ENCODE measurements at regions not wholly inside any gene's neighbourhood (a gene's known extent, or its start where the extent isn't known, plus 50 kb on each side); places are given as distances from the start of the nearest gene placed in this dataset.

DNA sequence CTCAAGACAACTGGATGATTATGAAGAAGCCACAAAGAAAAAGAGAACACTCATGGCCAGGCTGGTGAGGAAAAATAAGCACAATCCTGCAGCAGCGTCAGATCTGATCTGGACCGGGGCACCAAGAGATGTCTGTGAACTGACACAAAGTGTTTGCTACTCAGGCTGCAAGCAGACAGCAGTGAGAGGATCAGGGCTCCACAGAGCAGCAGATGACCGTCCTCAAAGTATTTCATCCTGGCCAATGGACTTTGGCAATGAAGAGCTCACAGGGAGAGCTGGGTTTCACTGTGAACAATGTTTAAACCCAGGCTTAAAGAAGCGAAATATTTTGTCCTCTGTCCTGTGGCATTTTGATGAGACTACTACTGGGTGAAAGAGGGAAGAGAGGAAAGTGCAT lies 299.2 kb downstream of the GPATCH2 start:
- TF ChIP-seq ZBTB7A (IDR thresholded peaks at IDR 0.05; ENCODE audit: low read depth): no peak
- TF ChIP-seq CREB1 (IDR thresholded peaks at IDR 0.05; ENCODE audit: low read depth): no peak
- no peak for TF ChIP-seq EP300 (IDR thresholded peaks at IDR 0.05; ENCODE audit: borderline replicate concordance)
- TF ChIP-seq RAD21 (IDR thresholded peaks at IDR 0.05; ENCODE audit: low read depth): no peak

DNA sequence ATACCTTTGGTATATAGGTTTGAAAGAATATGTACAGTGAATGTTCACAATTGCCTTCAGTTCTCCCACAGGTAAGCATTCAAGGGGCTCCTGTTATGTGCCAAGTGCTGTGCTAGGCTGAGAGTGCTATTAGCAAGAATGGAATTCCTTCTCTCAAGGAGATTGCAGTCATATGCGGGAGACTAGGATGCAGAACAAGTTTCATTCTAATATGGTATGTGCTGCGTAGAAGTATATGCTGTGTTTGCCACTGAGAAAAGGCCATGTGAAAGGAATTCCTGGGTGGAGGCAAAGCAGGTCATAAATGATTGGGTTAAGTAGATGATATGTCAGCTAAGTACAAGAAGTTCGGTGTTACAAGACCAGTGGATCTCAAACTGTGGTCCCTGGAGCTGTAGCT lies 303.0 kb downstream of the GPATCH2 start:
- TF ChIP-seq CREB1 (IDR thresholded peaks at IDR 0.05; ENCODE audit: low read depth) (no peak), NFIC (IDR thresholded peaks at IDR 0.05) (no peak), EP300 (IDR thresholded peaks at IDR 0.05; ENCODE audit: borderline replicate concordance) (no peak), ZBTB7A (IDR thresholded peaks at IDR 0.05; ENCODE audit: low read depth) (no peak), EGR1 (IDR thresholded peaks at IDR 0.05) (no peak)

DNA sequence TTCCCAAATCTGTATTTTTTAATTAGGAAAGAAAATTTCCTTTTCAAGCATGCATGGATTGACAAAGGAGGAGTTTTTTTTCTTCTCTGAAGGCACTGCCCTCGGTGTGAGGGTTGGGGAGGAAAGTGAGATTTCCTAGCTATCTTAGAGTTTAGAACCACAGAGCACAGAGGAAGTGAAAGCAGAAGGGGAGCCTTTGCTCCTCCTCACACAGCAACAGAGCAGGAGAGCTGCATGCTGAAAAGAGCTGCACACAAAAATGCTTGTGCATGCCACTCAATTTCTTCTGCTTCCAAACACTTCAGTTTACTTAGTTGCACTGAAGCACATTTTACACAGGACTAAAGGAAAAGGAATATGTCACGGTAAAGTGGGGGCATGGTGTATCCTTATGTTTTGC lies 308.1 kb downstream of the GPATCH2 start:
- TF ChIP-seq EGR1 (IDR thresholded peaks at IDR 0.05): no peak
- TF ChIP-seq, protein P1, sequence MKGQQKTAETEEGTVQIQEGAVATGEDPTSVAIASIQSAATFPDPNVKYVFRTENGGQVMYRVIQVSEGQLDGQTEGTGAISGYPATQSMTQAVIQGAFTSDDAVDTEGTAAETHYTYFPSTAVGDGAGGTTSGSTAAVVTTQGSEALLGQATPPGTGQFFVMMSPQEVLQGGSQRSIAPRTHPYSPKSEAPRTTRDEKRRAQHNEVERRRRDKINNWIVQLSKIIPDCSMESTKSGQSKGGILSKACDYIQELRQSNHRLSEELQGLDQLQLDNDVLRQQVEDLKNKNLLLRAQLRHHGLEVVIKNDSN (IDR thresholded peaks at IDR 0.05): no peak
- TF ChIP-seq, protein P2, sequence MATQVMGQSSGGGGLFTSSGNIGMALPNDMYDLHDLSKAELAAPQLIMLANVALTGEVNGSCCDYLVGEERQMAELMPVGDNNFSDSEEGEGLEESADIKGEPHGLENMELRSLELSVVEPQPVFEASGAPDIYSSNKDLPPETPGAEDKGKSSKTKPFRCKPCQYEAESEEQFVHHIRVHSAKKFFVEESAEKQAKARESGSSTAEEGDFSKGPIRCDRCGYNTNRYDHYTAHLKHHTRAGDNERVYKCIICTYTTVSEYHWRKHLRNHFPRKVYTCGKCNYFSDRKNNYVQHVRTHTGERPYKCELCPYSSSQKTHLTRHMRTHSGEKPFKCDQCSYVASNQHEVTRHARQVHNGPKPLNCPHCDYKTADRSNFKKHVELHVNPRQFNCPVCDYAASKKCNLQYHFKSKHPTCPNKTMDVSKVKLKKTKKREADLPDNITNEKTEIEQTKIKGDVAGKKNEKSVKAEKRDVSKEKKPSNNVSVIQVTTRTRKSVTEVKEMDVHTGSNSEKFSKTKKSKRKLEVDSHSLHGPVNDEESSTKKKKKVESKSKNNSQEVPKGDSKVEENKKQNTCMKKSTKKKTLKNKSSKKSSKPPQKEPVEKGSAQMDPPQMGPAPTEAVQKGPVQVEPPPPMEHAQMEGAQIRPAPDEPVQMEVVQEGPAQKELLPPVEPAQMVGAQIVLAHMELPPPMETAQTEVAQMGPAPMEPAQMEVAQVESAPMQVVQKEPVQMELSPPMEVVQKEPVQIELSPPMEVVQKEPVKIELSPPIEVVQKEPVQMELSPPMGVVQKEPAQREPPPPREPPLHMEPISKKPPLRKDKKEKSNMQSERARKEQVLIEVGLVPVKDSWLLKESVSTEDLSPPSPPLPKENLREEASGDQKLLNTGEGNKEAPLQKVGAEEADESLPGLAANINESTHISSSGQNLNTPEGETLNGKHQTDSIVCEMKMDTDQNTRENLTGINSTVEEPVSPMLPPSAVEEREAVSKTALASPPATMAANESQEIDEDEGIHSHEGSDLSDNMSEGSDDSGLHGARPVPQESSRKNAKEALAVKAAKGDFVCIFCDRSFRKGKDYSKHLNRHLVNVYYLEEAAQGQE (IDR thresholded peaks at IDR 0.05; ENCODE audit: low read depth): no peak
- TF ChIP-seq, protein P3, sequence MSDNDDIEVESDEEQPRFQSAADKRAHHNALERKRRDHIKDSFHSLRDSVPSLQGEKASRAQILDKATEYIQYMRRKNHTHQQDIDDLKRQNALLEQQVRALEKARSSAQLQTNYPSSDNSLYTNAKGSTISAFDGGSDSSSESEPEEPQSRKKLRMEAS (IDR thresholded peaks at IDR 0.05): no peak
- TF ChIP-seq YY1 (IDR thresholded peaks at IDR 0.05; ENCODE audit: low read depth): no peak
- no peak for TF ChIP-seq FOXM1 (IDR thresholded peaks at IDR 0.05; ENCODE audit: borderline replicate concordance, low read depth)
- no peak for TF ChIP-seq TEAD4 (IDR thresholded peaks at IDR 0.05)
- TF ChIP-seq NFIC (IDR thresholded peaks at IDR 0.05): no peak
- no peak for TF ChIP-seq EP300 (IDR thresholded peaks at IDR 0.05; ENCODE audit: borderline replicate concordance)
- no peak for TF ChIP-seq CREB1 (IDR thresholded peaks at IDR 0.05; ENCODE audit: low read depth)
- no peak for TF ChIP-seq ZBTB7A (IDR thresholded peaks at IDR 0.05; ENCODE audit: low read depth)

DNA sequence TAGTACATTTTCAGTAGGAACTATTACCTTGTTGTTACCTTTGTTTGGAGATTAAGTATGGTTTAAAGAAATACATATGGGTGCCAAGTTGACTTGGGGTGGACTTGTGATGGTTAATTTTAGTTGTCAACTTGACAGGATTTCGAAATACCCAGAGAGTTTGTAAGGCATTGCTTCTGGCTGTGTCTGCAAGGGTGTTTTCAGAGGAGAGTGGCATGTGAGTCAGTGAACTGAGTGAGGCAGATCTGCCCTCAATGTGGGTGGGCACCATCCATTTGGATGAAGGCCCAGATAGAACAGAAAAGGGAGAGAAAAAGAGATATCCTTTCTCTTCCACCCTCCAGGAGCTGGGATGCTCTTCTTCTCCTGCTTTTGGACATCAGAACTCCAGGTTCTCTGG lies 315.5 kb downstream of the GPATCH2 start:
- TF ChIP-seq NFIC (IDR thresholded peaks at IDR 0.05) (no peak), YY1 (IDR thresholded peaks at IDR 0.05; ENCODE audit: low read depth) (no peak), EGR1 (IDR thresholded peaks at IDR 0.05) (no peak), TEAD4 (IDR thresholded peaks at IDR 0.05) (no peak), CREB1 (IDR thresholded peaks at IDR 0.05; ENCODE audit: low read depth) (no peak), TCF12 (IDR thresholded peaks at IDR 0.05; ENCODE audit: low read depth) (no peak)
- TF ChIP-seq, protein P1 (IDR thresholded peaks at IDR 0.05): no peak
- TF ChIP-seq, protein P2 (IDR thresholded peaks at IDR 0.05; ENCODE audit: low read depth): no peak

DNA sequence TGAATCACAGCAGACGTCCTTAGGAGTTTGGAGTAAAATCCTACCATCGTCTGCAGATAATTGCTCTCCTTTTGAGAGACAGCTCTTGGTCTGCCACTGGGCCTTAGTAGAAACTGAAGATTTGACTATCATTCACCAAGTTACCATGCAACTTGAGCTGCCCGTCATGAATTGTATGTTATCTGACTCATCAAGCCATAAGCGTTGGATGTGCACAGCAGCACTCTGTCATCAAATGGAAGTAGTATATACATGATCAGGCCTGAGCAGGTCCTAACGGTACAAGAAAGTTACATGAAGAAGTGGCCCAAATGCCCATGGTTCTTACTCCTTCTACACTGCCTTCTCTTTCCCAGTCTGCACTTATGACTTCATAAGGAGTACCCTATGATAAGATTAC lies 317.8 kb downstream of the GPATCH2 start:
- no peak for TF ChIP-seq TAF1 (IDR thresholded peaks at IDR 0.05; ENCODE audit: low read depth)
- TF ChIP-seq YY1 (IDR thresholded peaks at IDR 0.05; ENCODE audit: low read depth): no peak
- no peak for TF ChIP-seq EP300 (IDR thresholded peaks at IDR 0.05; ENCODE audit: borderline replicate concordance)
- TF ChIP-seq, protein P3 (IDR thresholded peaks at IDR 0.05): no peak
- TF ChIP-seq, protein P1 (IDR thresholded peaks at IDR 0.05): no peak
- TF ChIP-seq, protein P2 (IDR thresholded peaks at IDR 0.05; ENCODE audit: low read depth): no peak
- no peak for TF ChIP-seq NFIC (IDR thresholded peaks at IDR 0.05)
- no peak for TF ChIP-seq TEAD4 (IDR thresholded peaks at IDR 0.05)
- TF ChIP-seq EGR1 (IDR thresholded peaks at IDR 0.05): no peak
- no peak for TF ChIP-seq RAD21 (IDR thresholded peaks at IDR 0.05; ENCODE audit: low read depth)
- TF ChIP-seq ZBTB7A (IDR thresholded peaks at IDR 0.05; ENCODE audit: low read depth): no peak
- no peak for TF ChIP-seq CEBPB (IDR thresholded peaks at IDR 0.05)
- TF ChIP-seq TCF12 (IDR thresholded peaks at IDR 0.05; ENCODE audit: low read depth): no peak
